ENCODE measurements at regions not wholly inside any gene's neighbourhood (a gene's known extent, or its start where the extent isn't known, plus 50 kb on each side); places are given as distances from the start of the nearest gene placed in this dataset.

- H3K27ac ChIP-seq, result no peak overlapping the region
- DNase-seq (ENCODE audit: low read depth in 1 of 2, low spot score in 2 of 2), result no peak
- no peaks in the 10 kb centered on the region for H3K4me1 ChIP-seq (replicated peaks)
- H3K9me3 ChIP-seq (replicated peaks), result no peaks in the 10 kb centered on the region
- no peaks in the 10 kb centered on the region for H3K27me3 ChIP-seq (replicated peaks)
- H3K36me3 ChIP-seq, result no peaks in the 10 kb centered on the region
- no peak overlapping the region for H3K4me3 ChIP-seq
Measured at GRCh38 chr13:31055589-31055988, 106.1 kb downstream of the HSPH1 start.

DNA sequence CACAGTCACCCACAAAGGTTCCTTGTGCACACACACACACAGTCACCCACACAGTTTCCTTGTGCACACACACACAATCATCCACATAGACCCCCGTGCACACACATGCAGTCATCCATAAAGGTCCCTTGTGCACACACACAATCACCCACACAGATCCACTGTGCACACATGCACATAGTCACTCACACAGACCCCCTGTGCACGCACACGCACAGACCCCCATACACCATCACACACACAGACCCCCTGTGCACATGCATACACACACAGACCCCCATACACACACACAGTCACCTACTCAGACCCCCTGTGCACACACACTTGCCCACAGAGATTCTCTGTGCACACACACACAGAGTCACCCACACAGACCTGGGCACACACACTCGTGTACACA lies 107.1 kb downstream of the HSPH1 start:
- no peak overlapping the region for H3K27ac ChIP-seq
- H3K4me3 ChIP-seq, result no peak overlapping the region
- DNase-seq (ENCODE audit: low read depth in 1 of 2, low spot score in 2 of 2), result no peak
- no peaks in the 10 kb centered on the region for H3K9me3 ChIP-seq (replicated peaks)
- no peaks in the 10 kb centered on the region for H3K4me1 ChIP-seq (replicated peaks)
- H3K36me3 ChIP-seq, result no peaks in the 10 kb centered on the region
- H3K27me3 ChIP-seq (replicated peaks), result no peaks in the 10 kb centered on the region

- Histone ChIP-seq H3K4me3 (no peak overlapping the region), H3K9me3 (replicated peaks) (no peaks in the 10 kb centered on the region), H3K36me3 (no peaks in the 10 kb centered on the region), H3K4me1 (replicated peaks) (no peaks in the 10 kb centered on the region), H3K27me3 (replicated peaks) (no peaks in the 10 kb centered on the region), H3K27ac (no peak overlapping the region)
- DNase-seq (ENCODE audit: low read depth in 1 of 2, low spot score in 2 of 2), result no peak
Measured at GRCh38 chr13:31053896-31054295, 107.8 kb downstream of the HSPH1 start.

- no peaks in the 10 kb centered on the region; the same call in 1 of the 2 replicates for H3K4me1 ChIP-seq (replicated peaks)
- no peak for DNase-seq (ENCODE audit: low read depth in 1 of 2, low spot score in 2 of 2)
- no peaks in the 10 kb centered on the region for H3K9me3 ChIP-seq (replicated peaks)
- no peak overlapping the region for H3K27ac ChIP-seq
- no peaks in the 10 kb centered on the region for H3K36me3 ChIP-seq
- H3K27me3 ChIP-seq (replicated peaks), result no peaks in the 10 kb centered on the region
- H3K4me3 ChIP-seq, result no peak overlapping the region
Measured at GRCh38 chr13:31053091-31053490, 108.6 kb downstream of the HSPH1 start.

- Histone ChIP-seq H3K4me1 (replicated peaks) (no peaks in the 10 kb centered on the region; the same call in 1 of the 2 replicates), H3K9me3 (replicated peaks) (no peaks in the 10 kb centered on the region), H3K4me3 (no peak overlapping the region), H3K27me3 (replicated peaks) (no peaks in the 10 kb centered on the region), H3K27ac (no peak overlapping the region), H3K36me3 (no peaks in the 10 kb centered on the region)
- DNase-seq (ENCODE audit: low read depth in 1 of 2, low spot score in 2 of 2), result no peak
Measured at GRCh38 chr13:31052478-31052877, 109.2 kb downstream of the HSPH1 start.

GRCh38 chr13:31051999-31052398 lies 109.7 kb downstream of the HSPH1 start:
- no peaks in the 10 kb centered on the region for H3K36me3 ChIP-seq
- DNase-seq (ENCODE audit: low read depth in 1 of 2, low spot score in 2 of 2), result no peak
- H3K27ac ChIP-seq, result no peak overlapping the region

DNA sequence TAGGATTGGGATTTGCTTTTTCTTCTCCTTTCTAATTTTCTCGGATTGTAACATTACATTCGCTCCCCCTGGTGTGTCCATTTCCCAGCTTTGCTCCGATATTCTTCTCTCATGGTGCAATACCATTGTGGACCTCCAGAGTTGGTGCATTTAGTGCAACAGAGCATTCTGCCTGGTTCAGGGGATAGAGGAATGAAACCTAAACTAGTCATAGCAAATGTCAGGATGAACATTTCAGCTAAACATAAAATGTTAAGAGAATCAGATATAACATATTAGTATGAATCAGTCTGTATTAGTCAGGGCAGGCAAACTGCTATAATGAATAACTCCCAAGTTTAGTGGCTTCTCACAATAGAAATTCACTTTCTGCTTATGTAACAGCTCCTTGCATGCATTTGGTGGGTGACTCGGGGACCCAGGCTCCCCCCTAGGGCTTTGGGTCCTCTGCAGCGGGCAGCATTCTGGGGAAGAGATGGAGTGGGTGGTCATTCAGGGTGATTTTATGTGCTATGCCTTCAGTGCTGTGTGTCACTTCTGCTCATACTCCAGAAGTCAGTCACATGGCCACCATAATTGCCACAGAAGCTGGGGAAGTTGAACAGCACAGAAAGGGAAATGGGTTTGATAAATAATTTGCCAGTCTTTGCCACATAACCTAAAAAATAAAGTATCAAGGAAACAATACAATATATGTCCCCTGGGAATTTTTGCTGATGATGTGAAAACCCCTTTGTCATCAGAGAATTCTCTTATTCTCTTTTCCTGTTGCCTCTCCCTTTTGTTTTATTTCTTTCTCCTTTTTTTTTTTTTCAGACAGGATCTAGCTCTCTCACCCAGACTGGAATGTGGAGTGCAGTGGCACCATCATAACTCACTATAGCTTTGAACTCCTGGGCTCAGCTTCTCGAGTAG lies 111.0 kb downstream of the HSPH1 start:
- H3K27ac ChIP-seq, result no peak overlapping the region
- H3K4me1 ChIP-seq (replicated peaks), result peaks cover 10% of the 10 kb centered on the region
- no peak overlapping the region for H3K4me3 ChIP-seq
- DNase-seq (ENCODE audit: low read depth in 1 of 2, low spot score in 2 of 2), result no peak
- H3K27me3 ChIP-seq (replicated peaks), result no peaks in the 10 kb centered on the region
- H3K36me3 ChIP-seq, result no peaks in the 10 kb centered on the region
- no peaks in the 10 kb centered on the region for H3K9me3 ChIP-seq (replicated peaks)

More at GRCh38 chr13:31051999-31052398, 109.7 kb downstream of the HSPH1 start:
- Histone ChIP-seq H3K27me3 (replicated peaks) (no peaks in the 10 kb centered on the region), H3K4me1 (replicated peaks) (no peaks in the 10 kb centered on the region; the same call in 1 of the 2 replicates), H3K4me3 (no peak overlapping the region), H3K9me3 (replicated peaks) (no peaks in the 10 kb centered on the region)

DNA sequence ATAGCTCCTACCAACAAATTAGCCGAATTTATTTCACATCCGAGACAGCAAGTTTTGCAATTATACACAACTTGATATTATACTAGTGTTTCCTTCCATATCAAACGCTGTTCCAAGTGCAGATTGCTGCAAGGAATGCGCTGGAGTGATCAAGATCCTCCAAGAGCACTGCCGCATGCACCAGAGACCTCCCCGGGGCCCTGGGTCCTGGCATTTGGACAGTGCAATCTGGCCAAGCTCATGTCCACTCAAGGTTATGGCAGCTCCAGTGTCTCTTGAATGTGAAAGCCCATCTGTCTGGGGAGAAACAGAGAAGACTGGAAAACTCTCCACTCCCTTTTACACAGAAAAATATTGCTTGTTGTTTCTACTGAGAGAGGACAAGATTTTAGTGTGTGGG lies 111.9 kb downstream of the HSPH1 start:
- Histone ChIP-seq H3K4me1 (replicated peaks) (peaks cover 18% of the 10 kb centered on the region), H3K27me3 (replicated peaks) (no peaks in the 10 kb centered on the region), H3K36me3 (no peaks in the 10 kb centered on the region), H3K27ac (no peak overlapping the region), H3K9me3 (replicated peaks) (no peaks in the 10 kb centered on the region), H3K4me3 (no peak overlapping the region)
- DNase-seq (ENCODE audit: low read depth in 1 of 2, low spot score in 2 of 2), result no peak

DNA sequence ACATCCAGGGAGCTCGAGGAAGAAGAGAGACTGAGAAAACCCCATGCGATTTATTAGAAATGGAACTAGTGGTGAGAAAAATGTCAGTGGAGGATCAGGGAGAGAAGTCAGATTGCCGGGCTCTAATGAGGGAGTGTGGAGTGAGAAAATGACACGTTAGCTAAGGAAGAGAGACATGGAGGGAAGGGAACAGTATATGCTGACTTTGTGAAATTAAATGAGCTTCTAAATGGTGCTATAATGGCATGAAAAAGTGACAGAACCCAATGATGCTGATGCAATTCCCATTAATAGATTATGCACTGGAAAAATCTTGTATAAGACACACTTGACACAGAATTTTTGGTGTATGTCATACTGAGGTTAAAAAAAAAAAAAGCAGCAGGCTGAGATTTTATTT lies 112.6 kb downstream of the HSPH1 start:
- Histone ChIP-seq H3K27me3 (replicated peaks) (no peaks in the 10 kb centered on the region), H3K36me3 (no peaks in the 10 kb centered on the region), H3K4me1 (replicated peaks) (peaks cover 23% of the 10 kb centered on the region), H3K9me3 (replicated peaks) (no peaks in the 10 kb centered on the region), H3K27ac (no peak overlapping the region), H3K4me3 (no peak overlapping the region)
- no peak for DNase-seq (ENCODE audit: low read depth in 1 of 2, low spot score in 2 of 2)

- H3K4me1 ChIP-seq (replicated peaks), result peaks cover 23% of the 10 kb centered on the region
- DNase-seq (ENCODE audit: low read depth in 1 of 2, low spot score in 2 of 2), result no peak
- H3K27ac ChIP-seq, result no peak overlapping the region
- no peaks in the 10 kb centered on the region for H3K27me3 ChIP-seq (replicated peaks)
- H3K36me3 ChIP-seq, result no peaks in the 10 kb centered on the region
- H3K4me3 ChIP-seq, result no peak overlapping the region
- H3K9me3 ChIP-seq (replicated peaks), result no peaks in the 10 kb centered on the region
Measured at GRCh38 chr13:31048521-31048920, 113.2 kb downstream of the HSPH1 start.

GRCh38 chr13:31046711-31047279 lies 114.3 kb downstream of the TEX26 start:
- Histone ChIP-seq H3K36me3 (no peaks in the 10 kb centered on the region), H3K27me3 (replicated peaks) (no peaks in the 10 kb centered on the region), H3K4me1 (replicated peaks) (peaks cover 23% of the 10 kb centered on the region), H3K4me3 (no peak overlapping the region), H3K27ac (no peak overlapping the region), H3K9me3 (replicated peaks) (no peaks in the 10 kb centered on the region)
- DNase-seq (ENCODE audit: low read depth in 1 of 2, low spot score in 2 of 2), result no peak

- no peaks in the 10 kb centered on the region for H3K36me3 ChIP-seq
- H3K27me3 ChIP-seq (replicated peaks), result no peaks in the 10 kb centered on the region
- H3K4me3 ChIP-seq, result no peak overlapping the region
- DNase-seq (ENCODE audit: low read depth in 1 of 2, low spot score in 2 of 2), result peak; percentile 87 to 92
- H3K4me1 ChIP-seq (replicated peaks), result peaks cover 23% of the 10 kb centered on the region
- H3K9me3 ChIP-seq (replicated peaks), result no peaks in the 10 kb centered on the region
- H3K27ac ChIP-seq, result peak overlapping the region; percentile 84
Measured at GRCh38 chr13:31045286-31046081, 113.0 kb downstream of the TEX26 start.

- Histone ChIP-seq H3K27ac (peak overlapping the region; percentile 84), H3K4me3 (no peak overlapping the region), H3K36me3 (no peaks in the 10 kb centered on the region), H3K27me3 (replicated peaks) (no peaks in the 10 kb centered on the region), H3K4me1 (replicated peaks) (peaks cover 23% of the 10 kb centered on the region), H3K9me3 (replicated peaks) (no peaks in the 10 kb centered on the region)
- peak; percentile 61 to 73 for DNase-seq (ENCODE audit: low read depth in 1 of 2, low spot score in 2 of 2)
Measured at GRCh38 chr13:31044364-31045285, 112.2 kb downstream of the TEX26 start.
